GM18511 (cell line): ENCODE measurements at regions not wholly inside any gene's neighbourhood (a gene's known extent, or its start where the extent isn't known, plus 50 kb on each side); places are given as distances from the start of the nearest gene placed in this dataset.

Experiments
- ATAC-seq: cut with Tn5 transposase; IDR thresholded peaks from one replicate; pipeline ENCODE4 v1.9.1; 2021; ENCODE audit warnings: mild to moderate bottlenecking, moderate library complexity; ENCODE audit not compliant: unreplicated experiment

- no peak for ATAC-seq
Observed at GRCh38 chr17:65446043-65446442, 115.4 kb downstream of the AXIN2 start.

- ATAC-seq: no peak
Observed at GRCh38 chr17:65444049-65444448, 117.4 kb downstream of the AXIN2 start.

GRCh38 chr17:65442691-65443090, 118.8 kb downstream of the AXIN2 start:
- no peak for ATAC-seq

GRCh38 chr17:65442250-65442649, 119.2 kb downstream of the AXIN2 start:
- no peak for ATAC-seq

- no peak for ATAC-seq
Observed at GRCh38 chr17:65441053-65441605, 120.3 kb downstream of the AXIN2 start.

- no peak for ATAC-seq
Observed at GRCh38 chr17:65438708-65439294, 122.6 kb downstream of the AXIN2 start.

- ATAC-seq: no peak
Observed at GRCh38 chr17:65438173-65438572, 123.3 kb downstream of the AXIN2 start.

- no peak for ATAC-seq
Observed at GRCh38 chr17:65436871-65437270, 124.6 kb downstream of the AXIN2 start.

GRCh38 chr17:65434878-65435277, 126.6 kb downstream of the AXIN2 start:
- ATAC-seq: no peak

GRCh38 chr17:65434251-65434650, 127.2 kb downstream of the AXIN2 start:
- ATAC-seq: no peak

GRCh38 chr17:65433592-65433991, 127.9 kb downstream of the AXIN2 start:
- no peak for ATAC-seq

- ATAC-seq: no peak
Observed at GRCh38 chr17:65433157-65433556, 128.3 kb downstream of the AXIN2 start.

- no peak for ATAC-seq
Observed at GRCh38 chr17:65431116-65431515, 130.3 kb downstream of the AXIN2 start.

- ATAC-seq: no peak
Observed at GRCh38 chr17:65430209-65430833, 131.1 kb downstream of the AXIN2 start.

GRCh38 chr17:65423346-65424140, 137.9 kb downstream of the AXIN2 start:
- ATAC-seq: no peak

GRCh38 chr17:65418622-65419021, 142.8 kb downstream of the AXIN2 start:
- ATAC-seq: no peak

GRCh38 chr17:65417406-65418221, 143.8 kb downstream of the AXIN2 start:
- no peak for ATAC-seq

- ATAC-seq: no peak
Observed at GRCh38 chr17:65415991-65416390, 145.5 kb downstream of the AXIN2 start.

- no peak for ATAC-seq
Observed at GRCh38 chr17:65413390-65413789, 148.1 kb downstream of the AXIN2 start.

- no peak for ATAC-seq
Observed at GRCh38 chr17:65409381-65409780, 152.1 kb downstream of the AXIN2 start.

- ATAC-seq: no peak
Observed at GRCh38 chr17:65408050-65408449, 153.4 kb downstream of the AXIN2 start.
